Ovary (tissue), 7 donors: ENCODE measurements at regions not wholly inside any gene's neighbourhood (a gene's known extent, or its start where the extent isn't known, plus 50 kb on each side); places are given as distances from the start of the nearest gene placed in this dataset.
A peak's percentile ranks its signal among the peaks of the same experiment; 100 is the strongest.

Experiments used
- DNase-seq, 5 donors: peaks; one replicate each; pipeline ENCODE4 v3.0.0-alpha.2; 2019 to 2020
- H3K27ac ChIP-seq, 2 donors: fragments of 200-600 bp; one replicate each; pipeline versions ENCODE4 v1.5.1 to v1.8.0; 2019 to 2022
- H3K27me3 ChIP-seq: fragments of 200-600 bp; one replicate; pipeline ENCODE4 v1.8.0; 2022
- H3K36me3 ChIP-seq: fragments of 200-600 bp; sonication (generic); one replicate; pipeline ENCODE4 v1.5.1; 2019
- H3K4me1 ChIP-seq: one replicate; pipeline ENCODE4 v1.8.1; 2013; ENCODE audit warnings: mild to moderate bottlenecking, moderate library complexity; ENCODE audit not compliant: insufficient read depth
- H3K4me3 ChIP-seq: fragments of 200-600 bp; sonication (generic); one replicate; pipeline ENCODE4 v1.5.1; 2017
- H3K9me3 ChIP-seq, 2 donors: fragments of 200-600 bp in 1 of 2; sonication (generic) in 1 of 2; one replicate each; pipeline versions ENCODE4 v1.5.1 to v1.8.1; 2013 to 2019; ENCODE audit warnings: mild to moderate bottlenecking in 1 of 2, moderate library complexity in 1 of 2
- EP300 ChIP-seq: sonication (generic); formaldehyde crosslinking; IDR thresholded peaks from one replicate; pipeline ENCODE4 v1.6.1; 2017; ENCODE audit warnings: antibody characterized with exemption
- POLR2A ChIP-seq: fragments of 450-650 bp; IDR thresholded peaks from one replicate; pipeline ENCODE4 v1.6.1; 2017; ENCODE audit warnings: antibody characterized with exemption, mild to moderate bottlenecking, moderate library complexity
- WGBS, 3 donors: extraction: QIAGEN DNeasy Blood & Tissue Kit in 1 of 3; methylation state at CpG; one replicate each; pipeline versions ENCODE4 v1.1.5 to v1.1.7; 2013 to 2017; 5-methylcytosine and 5-hydroxymethylcytosine counted together
- intact Hi-C, 4 donors: fragments of 100-400 bp; cut with DNase I; formaldehyde crosslinking; loops; one replicate each; pipeline versions ENCODE4 v1.11.0 to v1.15.1; 2022 to 2023
- TF ChIP-seq, protein P1 (sequence below), 3 donors: fragments of 450-650 bp in 2 of 3; fragments of 200-600 bp in 1 of 3; IDR thresholded peaks; one replicate each; pipeline versions ENCODE4 v1.5.1 to v1.8.0; 2016 to 2022; ENCODE audit warnings: antibody characterized with exemption in 3 of 3, mild to moderate bottlenecking in 1 of 3
- donor health status: DM: no; HTN: no; CAD: no; lungs with moderate emphysema.
- donor health status: DM: no; HTN: no; CAD: no.
- donor health status: Bipolar disorder and iron deficiency.
- donor health status: DM: no; HTN: no; CAD: no.
- donor health status: DM: yes; HTN: yes; CAD: no.

DNA sequence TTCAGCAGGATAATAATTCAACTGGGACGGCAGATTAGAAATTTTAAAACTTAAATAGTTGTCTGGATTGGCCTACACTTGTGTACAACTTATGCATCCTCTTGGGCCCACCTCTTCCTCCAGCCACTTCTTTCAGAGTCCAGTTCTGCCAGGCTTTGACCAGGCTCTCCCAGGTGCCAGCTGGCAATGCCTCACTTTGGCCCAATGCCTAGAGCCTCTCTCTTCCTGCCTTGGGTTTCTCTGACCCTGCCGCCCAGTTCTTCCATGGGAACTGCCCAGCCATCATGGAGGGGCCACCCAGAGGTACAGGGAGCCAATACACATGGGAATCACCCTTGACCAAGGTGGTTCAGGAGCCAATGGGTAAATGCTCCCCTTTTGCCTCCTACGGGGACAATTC lies 135.5 kb downstream of the IRS1 start:
- Histone ChIP-seq H3K27ac (no peak overlapping the region), H3K4me3 (no peak overlapping the region), H3K9me3 (no peaks in the 10 kb centered on the region), H3K27me3 (no peaks in the 10 kb centered on the region), H3K36me3 (no peaks in the 10 kb centered on the region), H3K4me1 (peaks cover 7% of the 10 kb centered on the region)
- TF ChIP-seq, protein P1, sequence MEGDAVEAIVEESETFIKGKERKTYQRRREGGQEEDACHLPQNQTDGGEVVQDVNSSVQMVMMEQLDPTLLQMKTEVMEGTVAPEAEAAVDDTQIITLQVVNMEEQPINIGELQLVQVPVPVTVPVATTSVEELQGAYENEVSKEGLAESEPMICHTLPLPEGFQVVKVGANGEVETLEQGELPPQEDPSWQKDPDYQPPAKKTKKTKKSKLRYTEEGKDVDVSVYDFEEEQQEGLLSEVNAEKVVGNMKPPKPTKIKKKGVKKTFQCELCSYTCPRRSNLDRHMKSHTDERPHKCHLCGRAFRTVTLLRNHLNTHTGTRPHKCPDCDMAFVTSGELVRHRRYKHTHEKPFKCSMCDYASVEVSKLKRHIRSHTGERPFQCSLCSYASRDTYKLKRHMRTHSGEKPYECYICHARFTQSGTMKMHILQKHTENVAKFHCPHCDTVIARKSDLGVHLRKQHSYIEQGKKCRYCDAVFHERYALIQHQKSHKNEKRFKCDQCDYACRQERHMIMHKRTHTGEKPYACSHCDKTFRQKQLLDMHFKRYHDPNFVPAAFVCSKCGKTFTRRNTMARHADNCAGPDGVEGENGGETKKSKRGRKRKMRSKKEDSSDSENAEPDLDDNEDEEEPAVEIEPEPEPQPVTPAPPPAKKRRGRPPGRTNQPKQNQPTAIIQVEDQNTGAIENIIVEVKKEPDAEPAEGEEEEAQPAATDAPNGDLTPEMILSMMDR (IDR thresholded peaks at IDR 0.05) = no peak
- no peak for TF ChIP-seq POLR2A
- no peak for TF ChIP-seq EP300
- DNase-seq = no peak
- intact Hi-C loops = no loop called here
- 22 to 86% (median 25%) methylated on average over 3 of the region's 3 CpGs for WGBS, 3 donors

DNA sequence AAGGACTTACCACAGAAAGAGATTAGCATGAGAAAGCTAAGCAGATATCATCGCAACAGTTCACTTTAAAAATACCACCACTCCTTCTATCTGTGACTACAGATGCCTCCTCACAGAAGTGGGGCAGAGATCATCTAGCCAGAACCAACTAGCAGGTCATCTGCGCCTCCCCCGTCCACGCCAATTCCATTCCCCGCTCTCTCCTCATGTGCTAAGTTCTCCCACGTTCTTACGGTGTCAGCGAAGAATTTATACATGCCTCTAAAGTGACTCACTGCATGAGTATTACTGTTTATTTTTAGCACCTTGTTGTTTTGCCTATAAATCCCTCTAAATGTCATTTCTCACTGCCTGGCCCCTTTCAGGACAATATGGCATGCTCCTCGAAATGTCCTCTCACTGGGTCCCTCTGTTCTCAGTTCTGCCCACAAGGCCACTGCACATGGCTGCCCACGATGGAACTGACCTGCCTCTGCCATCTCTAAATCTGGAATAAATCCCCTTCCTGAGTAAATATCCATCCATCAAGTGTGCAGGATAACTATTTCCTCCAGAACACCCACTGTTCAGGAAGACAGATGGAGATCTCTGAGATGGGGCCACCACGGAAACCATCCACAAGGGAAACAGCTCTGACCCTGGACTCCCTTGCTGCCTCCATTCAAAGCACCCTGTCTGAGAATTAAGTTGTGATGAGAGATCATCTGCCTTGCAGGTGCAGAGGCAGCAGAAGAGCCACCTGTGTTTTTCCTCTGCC lies 137.7 kb downstream of the IRS1 start:
- peak in 3 of 5 donors; percentile 38 to 54 (median 51) for DNase-seq
- Histone ChIP-seq H3K4me3 (no peak overlapping the region), H3K36me3 (no peaks in the 10 kb centered on the region), H3K9me3 (no peaks in the 10 kb centered on the region), H3K27me3 (no peaks in the 10 kb centered on the region), H3K4me1 (peaks cover 7% of the 10 kb centered on the region), H3K27ac (no peak overlapping the region)
- intact Hi-C loops = no loop called here
- no peak for TF ChIP-seq EP300
- TF ChIP-seq, protein P1 (IDR thresholded peaks at IDR 0.05) = no peak
- no peak for TF ChIP-seq POLR2A
- WGBS, 3 donors = 37 to 45% (median 44%) methylated on average over 11 of the region's 11 CpGs

DNA sequence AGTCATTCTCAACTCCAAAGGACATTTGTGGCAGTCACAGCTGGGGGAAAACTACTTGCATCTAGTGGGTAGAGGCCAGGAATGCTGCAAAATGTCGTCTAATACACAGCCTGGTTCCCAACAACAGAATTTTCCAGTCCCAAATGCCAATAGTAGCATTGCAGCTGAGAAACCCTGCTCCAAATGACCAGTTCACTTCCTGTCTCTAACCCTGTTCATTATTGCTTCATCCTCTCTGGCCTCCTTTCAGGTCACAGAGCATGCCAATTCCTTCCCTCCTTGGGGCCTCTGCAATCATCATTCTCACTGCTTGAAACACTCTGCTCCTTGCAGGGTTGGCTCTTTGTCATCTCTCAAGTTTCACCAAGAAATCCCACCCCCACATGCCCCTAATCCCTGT lies 139.1 kb downstream of the IRS1 start:
- H3K27me3 ChIP-seq = no peaks in the 10 kb centered on the region
- no peaks in the 10 kb centered on the region for H3K36me3 ChIP-seq
- H3K4me3 ChIP-seq = no peak overlapping the region
- DNase-seq = peak; percentile 40 to 84 (median 62)
- peaks cover 7% of the 10 kb centered on the region for H3K4me1 ChIP-seq
- no peaks in the 10 kb centered on the region for H3K9me3 ChIP-seq
- intact Hi-C loops = no loop called here
- WGBS, 3 donors = 41 to 72% (median 48%) methylated on average over 1 of the region's 1 CpG
- H3K27ac ChIP-seq = no peak overlapping the region
- TF ChIP-seq EP300 (no peak), POLR2A (no peak)
- TF ChIP-seq, protein P1 (IDR thresholded peaks at IDR 0.05) = no peak

DNA sequence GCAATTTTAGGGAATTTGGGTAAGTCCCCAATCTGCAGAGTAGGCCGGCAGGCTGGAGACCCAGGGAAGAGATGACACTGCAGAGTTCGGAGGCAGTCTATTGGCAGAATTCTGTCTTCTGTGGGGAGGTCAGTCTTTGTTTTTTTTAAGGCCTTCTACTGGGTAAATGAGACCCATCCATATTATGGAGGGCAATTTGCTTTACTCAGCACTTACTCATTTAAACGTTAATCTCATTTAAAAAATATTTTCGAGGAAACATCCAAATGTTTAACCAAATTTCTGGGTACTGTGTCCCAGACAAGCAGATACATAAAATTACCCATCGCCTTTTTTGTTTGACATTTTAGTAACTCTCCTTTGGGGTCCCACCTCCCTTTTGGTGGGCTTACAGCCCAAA lies 139.5 kb downstream of the IRS1 start:
- Histone ChIP-seq H3K4me3 (no peak overlapping the region), H3K27me3 (no peaks in the 10 kb centered on the region), H3K9me3 (no peaks in the 10 kb centered on the region), H3K27ac (no peak overlapping the region), H3K36me3 (no peaks in the 10 kb centered on the region), H3K4me1 (peaks cover 7% of the 10 kb centered on the region)
- WGBS, 3 donors = 69 to 96% (median 75%) methylated on average over 5 of the region's 5 CpGs
- TF ChIP-seq POLR2A (no peak), EP300 (no peak)
- TF ChIP-seq, protein P1 (IDR thresholded peaks at IDR 0.05) = no peak
- no peak for DNase-seq
- intact Hi-C loops = no loop called here
